ENCODE measurements at regions not wholly inside any gene's neighbourhood (a gene's known extent, or its start where the extent isn't known, plus 50 kb on each side); places are given as distances from the start of the nearest gene placed in this dataset.

GRCh38 chr13:111004444-111004843 is 89.6 kb upstream of the ANKRD10 start:
- Histone ChIP-seq H3K4me1 (no peaks in the 10 kb centered on the region), H3K4me2 (ENCODE audit: low read length) (no peak overlapping the region), H2AFZ (no peak overlapping the region), H3K79me2 (no peaks in the 10 kb centered on the region), H3K9ac (no peak overlapping the region), H3K27ac (no peak overlapping the region), H3K36me3 (ENCODE audit: control insufficient read depth, insufficient read depth, low read length) (no peaks in the 10 kb centered on the region), H3K4me3 (ENCODE audit: low read depth, low read length) (no peak overlapping the region), H3K9me3 (ENCODE audit: control insufficient read depth, low read length) (no peaks in the 10 kb centered on the region), H3K27me3 (ENCODE audit: control insufficient read depth, insufficient read depth, low read length) (no peaks in the 10 kb centered on the region)
- no peak for TF ChIP-seq CTCF (IDR thresholded peaks at IDR 0.05)

GRCh38 chr13:111001636-111002035 is 86.8 kb upstream of the ANKRD10 start:
- Histone ChIP-seq H3K4me3 (ENCODE audit: low read depth, low read length) (no peak overlapping the region), H3K4me2 (ENCODE audit: low read length) (no peak overlapping the region), H3K27me3 (ENCODE audit: control insufficient read depth, insufficient read depth, low read length) (no peaks in the 10 kb centered on the region), H3K4me1 (no peaks in the 10 kb centered on the region), H3K27ac (no peak overlapping the region), H3K9ac (no peak overlapping the region), H3K9me3 (ENCODE audit: control insufficient read depth, low read length) (no peaks in the 10 kb centered on the region), H2AFZ (no peak overlapping the region), H3K36me3 (ENCODE audit: control insufficient read depth, insufficient read depth, low read length) (no peaks in the 10 kb centered on the region), H3K79me2 (no peaks in the 10 kb centered on the region)
- no peak for TF ChIP-seq CTCF (IDR thresholded peaks at IDR 0.05)

- H3K27ac ChIP-seq, result no peak overlapping the region
- H3K79me2 ChIP-seq, result no peaks in the 10 kb centered on the region
- no peaks in the 10 kb centered on the region for H3K4me1 ChIP-seq
- no peak overlapping the region for H3K4me2 ChIP-seq (ENCODE audit: low read length)
- no peaks in the 10 kb centered on the region for H3K36me3 ChIP-seq (ENCODE audit: control insufficient read depth, insufficient read depth, low read length)
- H3K9me3 ChIP-seq (ENCODE audit: control insufficient read depth, low read length), result no peaks in the 10 kb centered on the region
- no peaks in the 10 kb centered on the region for H3K27me3 ChIP-seq (ENCODE audit: control insufficient read depth, insufficient read depth, low read length)
- TF ChIP-seq CTCF (IDR thresholded peaks at IDR 0.05), result no peak
- no peak overlapping the region for H2AFZ ChIP-seq
- no peak overlapping the region for H3K4me3 ChIP-seq (ENCODE audit: low read depth, low read length)
- H3K9ac ChIP-seq, result no peak overlapping the region
These were observed 78.9 kb upstream of the ANKRD10 start for GRCh38 chr13:110993788-110994187.

GRCh38 chr13:110991991-110992508 is 77.2 kb upstream of the ANKRD10 start:
- no peak overlapping the region for H3K9ac ChIP-seq
- no peak overlapping the region for H3K4me2 ChIP-seq (ENCODE audit: low read length)
- H3K9me3 ChIP-seq (ENCODE audit: control insufficient read depth, low read length), result no peaks in the 10 kb centered on the region
- no peaks in the 10 kb centered on the region for H3K27me3 ChIP-seq (ENCODE audit: control insufficient read depth, insufficient read depth, low read length)
- no peak overlapping the region for H3K4me3 ChIP-seq (ENCODE audit: low read depth, low read length)
- no peak overlapping the region for H2AFZ ChIP-seq
- no peak overlapping the region for H3K27ac ChIP-seq
- no peaks in the 10 kb centered on the region for H3K36me3 ChIP-seq (ENCODE audit: control insufficient read depth, insufficient read depth, low read length)
- TF ChIP-seq CTCF (IDR thresholded peaks at IDR 0.05), result no peak
- no peaks in the 10 kb centered on the region for H3K79me2 ChIP-seq
- no peaks in the 10 kb centered on the region for H3K4me1 ChIP-seq

- Histone ChIP-seq H3K4me2 (ENCODE audit: low read length) (no peak overlapping the region), H3K4me1 (no peaks in the 10 kb centered on the region), H3K27me3 (ENCODE audit: control insufficient read depth, insufficient read depth, low read length) (no peaks in the 10 kb centered on the region), H3K9ac (no peak overlapping the region), H3K4me3 (ENCODE audit: low read depth, low read length) (no peak overlapping the region), H3K9me3 (ENCODE audit: control insufficient read depth, low read length) (no peaks in the 10 kb centered on the region), H3K36me3 (ENCODE audit: control insufficient read depth, insufficient read depth, low read length) (no peaks in the 10 kb centered on the region), H3K79me2 (no peaks in the 10 kb centered on the region), H2AFZ (no peak overlapping the region), H3K27ac (no peak overlapping the region)
- TF ChIP-seq CTCF (IDR thresholded peaks at IDR 0.05), result no peak
These were observed 74.5 kb upstream of the ANKRD10 start for GRCh38 chr13:110989331-110989730.
